ENCODE measurements at regions not wholly inside any gene's neighbourhood (a gene's known extent, or its start where the extent isn't known, plus 50 kb on each side); places are given as distances from the start of the nearest gene placed in this dataset.
A peak's percentile ranks its signal among the peaks of the same experiment; 100 is the strongest.

GRCh38 chr6:30396833-30397479 is 52.0 kb downstream of the RPP21 start:
- peak in 47 of 56 donors; percentile 1 to 78 (median 33) for DNase-seq

GRCh38 chr6:30397697-30398096 is 52.7 kb downstream of the RPP21 start:
- DNase-seq = no peak

- DNase-seq = no peak
These were observed 54.6 kb downstream of the RPP21 start for GRCh38 chr6:30399390-30400058.

- DNase-seq = no peak
These were observed 61.0 kb downstream of the RPP21 start for GRCh38 chr6:30405934-30406333.

- no peak for DNase-seq
These were observed 64.2 kb downstream of the RPP21 start for GRCh38 chr6:30409184-30409583.

GRCh38 chr6:30411515-30412207 is 66.7 kb downstream of the RPP21 start:
- peak in 15 of 56 donors; percentile 0 to 43 (median 3) for DNase-seq

- no peak for DNase-seq
These were observed 70.9 kb upstream of the HLA-E start for GRCh38 chr6:30418448-30418847.

- DNase-seq = no peak
These were observed 64.8 kb upstream of the HLA-E start for GRCh38 chr6:30424549-30424948.

All from nucleus accumbens (tissue), 56 donors.